GM21447 (cell line): ENCODE measurements at regions not wholly inside any gene's neighbourhood (a gene's known extent, or its start where the extent isn't known, plus 50 kb on each side); places are given as distances from the start of the nearest gene placed in this dataset.

Experiments
- ATAC-seq: cut with Tn5 transposase; IDR thresholded peaks from one replicate; pipeline ENCODE4 v1.9.1; 2021; ENCODE audit not compliant: unreplicated experiment

- no peak for ATAC-seq
These were observed 208.2 kb downstream of the SEC61B start for GRCh38 chr9:99430301-99430700.

- no peak for ATAC-seq
These were observed 209.0 kb downstream of the SEC61B start for GRCh38 chr9:99431103-99431502.

GRCh38 chr9:99432075-99432474 lies 210.0 kb downstream of the SEC61B start:
- ATAC-seq: no peak

GRCh38 chr9:99433095-99433494 lies 211.0 kb downstream of the SEC61B start:
- no peak for ATAC-seq

- ATAC-seq: peak; percentile 97
These were observed 211.5 kb downstream of the SEC61B start for GRCh38 chr9:99433555-99433954.

GRCh38 chr9:99436616-99437015 lies 214.5 kb downstream of the SEC61B start:
- ATAC-seq: no peak

GRCh38 chr9:99437145-99437544 lies 215.1 kb downstream of the SEC61B start:
- ATAC-seq: no peak

GRCh38 chr9:99438596-99438995 lies 216.5 kb downstream of the SEC61B start:
- ATAC-seq: no peak

- ATAC-seq: no peak
These were observed 219.7 kb downstream of the SEC61B start for GRCh38 chr9:99441829-99442228.

- ATAC-seq: no peak
These were observed 223.3 kb downstream of the SEC61B start for GRCh38 chr9:99445371-99445891.

GRCh38 chr9:99445920-99446319 lies 223.8 kb downstream of the SEC61B start:
- ATAC-seq: no peak

- no peak for ATAC-seq
These were observed 225.9 kb downstream of the SEC61B start for GRCh38 chr9:99447951-99448350.

- ATAC-seq: no peak
These were observed 227.6 kb downstream of the SEC61B start for GRCh38 chr9:99449726-99450125.

GRCh38 chr9:99451112-99451606 lies 229.1 kb downstream of the SEC61B start:
- ATAC-seq: no peak

GRCh38 chr9:99457406-99457805 lies 235.3 kb downstream of the SEC61B start:
- ATAC-seq: no peak

GRCh38 chr9:99457981-99458380 lies 235.9 kb downstream of the SEC61B start:
- ATAC-seq: no peak

GRCh38 chr9:99459919-99460318 lies 237.8 kb downstream of the SEC61B start:
- ATAC-seq: no peak

GRCh38 chr9:99463131-99463530 lies 241.0 kb downstream of the SEC61B start:
- ATAC-seq: no peak

- ATAC-seq: no peak
These were observed 242.5 kb downstream of the SEC61B start for GRCh38 chr9:99464568-99464967.

GRCh38 chr9:99465231-99465907 lies 243.3 kb downstream of the SEC61B start:
- no peak for ATAC-seq

GRCh38 chr9:99466104-99466503 lies 244.0 kb downstream of the SEC61B start:
- no peak for ATAC-seq

- ATAC-seq: no peak
These were observed 244.7 kb downstream of the SEC61B start for GRCh38 chr9:99466781-99467180.

- no peak for ATAC-seq
These were observed 249.0 kb downstream of the SEC61B start for GRCh38 chr9:99471033-99471432.
